ENCODE measurements at regions not wholly inside any gene's neighbourhood (a gene's known extent, or its start where the extent isn't known, plus 50 kb on each side); places are given as distances from the start of the nearest gene placed in this dataset.

GRCh38 chr9:109683521-109683920, 96.5 kb upstream of the PALM2AKAP2 start:
- no peak for TF ChIP-seq POLR2AphosphoS5 (IDR thresholded peaks at IDR 0.05; ENCODE audit: borderline replicate concordance, low read depth, low read length)
- no peak for TF ChIP-seq EZH2 (IDR thresholded peaks at IDR 0.05)
- no peak for TF ChIP-seq FOXP2 (optimal IDR thresholded peaks at IDR 0.05; ENCODE audit: control extremely low read depth, extremely low read length, insufficient read depth)

Data from SK-N-MC (cell line).